Spinal cord (tissue), 9 donors: ENCODE measurements at regions not wholly inside any gene's neighbourhood (a gene's known extent, or its start where the extent isn't known, plus 50 kb on each side); places are given as distances from the start of the nearest gene placed in this dataset.
A peak's percentile ranks its signal among the peaks of the same experiment; 100 is the strongest.

ENCODE experiments used
- DNase-seq, 6 donors: peaks; one replicate each; pipeline versions ENCODE4 v3.0.0 to v3.0.0-alpha.2; 2013 to 2015; ENCODE audit warnings: low spot score in 6 of 6, low read depth in 4 of 6
- H3K27ac ChIP-seq: one replicate; pipeline ENCODE4 v1.5.1; 2013; ENCODE audit warnings: low read depth, low read length, control low read depth
- H3K27me3 ChIP-seq: one replicate; pipeline ENCODE4 v1.6.1; 2013; ENCODE audit warnings: low read length; ENCODE audit not compliant: control insufficient read depth, insufficient read depth
- H3K36me3 ChIP-seq: one replicate; pipeline ENCODE4 v1.6.1; 2013; ENCODE audit warnings: low read length; ENCODE audit not compliant: control insufficient read depth, insufficient read depth
- H3K4me1 ChIP-seq: one replicate; pipeline ENCODE4 v1.6.1; 2013; ENCODE audit warnings: low read length; ENCODE audit not compliant: control insufficient read depth, insufficient read depth
- H3K4me3 ChIP-seq: one replicate; pipeline ENCODE4 v1.5.1; 2013; ENCODE audit warnings: low read depth, low read length, control low read depth
- H3K9me3 ChIP-seq: one replicate; pipeline ENCODE4 v1.6.1; 2013; ENCODE audit warnings: low read length; ENCODE audit not compliant: control insufficient read depth, insufficient read depth
- WGBS: methylation state at CpG from one replicate; pipeline ENCODE4 v1.1.5; 2013; ENCODE audit warnings: missing lambda C conversion rate; ENCODE audit not compliant: insufficient coverage; 5-methylcytosine and 5-hydroxymethylcytosine counted together
- donor health status: healthy.

DNA sequence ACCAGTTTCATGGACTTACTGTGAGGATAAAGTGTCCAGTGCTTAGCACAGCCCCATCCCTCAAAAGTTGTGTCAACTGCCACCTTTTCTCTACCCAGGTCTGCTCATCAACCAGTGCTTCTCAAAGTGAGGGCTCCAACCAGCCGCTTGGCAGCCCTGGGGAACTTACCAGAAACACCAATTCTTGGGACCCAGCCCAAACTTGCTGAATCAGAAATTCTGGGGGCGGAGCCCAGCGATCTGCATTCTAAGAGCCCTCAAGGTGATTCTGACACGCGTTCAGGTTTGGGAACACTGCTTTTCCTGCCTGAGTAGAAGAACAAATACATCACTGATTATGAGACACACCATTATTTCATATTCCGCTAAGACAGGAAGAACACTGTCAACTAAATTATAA lies 132.0 kb downstream of the NSG2 start:
- Histone ChIP-seq H3K4me3 (no peak overlapping the region), H3K27me3 (no peaks in the 10 kb centered on the region), H3K4me1 (peaks cover 28% of the 10 kb centered on the region), H3K9me3 (no peaks in the 10 kb centered on the region), H3K27ac (no peak overlapping the region), H3K36me3 (no peaks in the 10 kb centered on the region)
- 94% methylated on average over 5 of the region's 6 CpGs for WGBS
- no peak for DNase-seq

DNA sequence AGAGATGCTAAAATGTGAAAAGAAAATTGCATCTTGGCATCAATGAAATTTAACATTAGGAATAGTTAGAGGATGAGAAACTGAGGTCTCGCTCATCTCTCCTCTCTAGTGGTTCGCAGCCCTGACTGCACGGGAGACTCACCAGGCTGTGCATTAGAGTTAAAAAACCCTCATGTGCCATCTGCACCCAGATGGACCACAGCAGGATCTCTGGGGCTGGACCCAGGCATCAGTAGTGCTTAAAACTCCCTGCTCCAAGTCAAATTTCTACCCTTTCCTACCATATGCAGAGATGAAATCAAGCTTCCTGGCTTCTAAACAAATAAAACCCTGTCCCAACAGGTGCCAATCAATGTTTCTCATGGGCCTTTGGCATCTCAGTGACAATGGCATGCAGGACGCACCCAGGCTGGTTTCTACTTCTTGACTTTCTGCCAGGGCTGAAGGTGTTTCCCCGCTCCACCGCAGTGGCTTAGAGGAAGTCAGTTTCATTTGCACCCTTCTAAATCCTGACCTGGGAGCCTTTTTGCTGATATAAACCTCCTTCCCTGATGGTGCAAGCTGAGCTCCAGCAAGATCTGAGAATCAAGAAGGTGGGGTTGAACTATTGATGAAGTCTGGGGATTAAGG lies 132.6 kb downstream of the NSG2 start:
- Histone ChIP-seq H3K4me1 (peaks cover 23% of the 10 kb centered on the region), H3K9me3 (no peaks in the 10 kb centered on the region), H3K27ac (no peak overlapping the region), H3K27me3 (no peaks in the 10 kb centered on the region), H3K36me3 (no peaks in the 10 kb centered on the region), H3K4me3 (no peak overlapping the region)
- DNase-seq = no peak
- 83% methylated on average over 4 of the region's 6 CpGs for WGBS

DNA sequence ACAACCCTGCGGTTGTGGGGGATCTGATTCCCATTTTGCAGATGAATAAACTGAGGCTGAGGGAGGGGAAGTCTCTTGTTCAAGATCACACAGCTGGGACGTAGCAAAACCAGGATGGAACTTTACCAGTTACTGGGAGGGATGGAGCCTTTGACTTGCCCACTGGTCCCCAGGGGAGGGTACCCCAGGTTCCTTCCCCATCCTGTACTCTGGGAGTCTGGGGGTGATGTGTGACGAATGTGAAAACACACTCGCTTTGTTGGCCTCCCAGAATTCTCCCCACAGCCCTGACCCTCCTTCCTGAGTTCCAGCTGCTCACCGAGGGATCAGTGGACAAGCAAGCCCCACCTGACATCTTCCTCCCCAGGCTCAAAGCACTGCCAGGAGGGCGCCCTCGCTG lies 135.1 kb downstream of the NSG2 start:
- WGBS = 94% methylated on average over 4 of the region's 7 CpGs
- no peak for DNase-seq
- Histone ChIP-seq H3K27me3 (no peaks in the 10 kb centered on the region), H3K9me3 (no peaks in the 10 kb centered on the region), H3K4me1 (peaks cover 12% of the 10 kb centered on the region), H3K27ac (no peak overlapping the region), H3K4me3 (no peak overlapping the region), H3K36me3 (no peaks in the 10 kb centered on the region)

DNA sequence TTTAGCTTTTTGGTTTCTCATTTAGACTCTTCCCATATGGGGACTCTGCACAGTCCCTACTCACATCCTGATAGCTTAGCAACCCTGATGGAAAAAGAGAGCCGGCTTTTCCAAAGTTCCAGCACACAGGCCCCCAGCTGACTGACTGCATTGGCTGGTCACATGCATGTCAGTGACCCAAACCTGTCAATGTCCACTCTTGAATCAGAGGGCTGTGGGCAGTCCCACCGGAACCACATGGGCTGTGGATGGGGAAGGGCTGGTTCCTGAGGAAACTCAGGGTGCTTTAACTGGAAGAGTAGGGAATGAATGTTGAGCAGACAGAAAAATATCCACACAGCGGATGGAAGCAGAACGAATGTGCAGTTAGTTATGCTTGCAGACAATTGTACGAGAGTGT lies 136.6 kb downstream of the NSG2 start:
- 87% methylated on average over 4 of the region's 5 CpGs for WGBS

DNA sequence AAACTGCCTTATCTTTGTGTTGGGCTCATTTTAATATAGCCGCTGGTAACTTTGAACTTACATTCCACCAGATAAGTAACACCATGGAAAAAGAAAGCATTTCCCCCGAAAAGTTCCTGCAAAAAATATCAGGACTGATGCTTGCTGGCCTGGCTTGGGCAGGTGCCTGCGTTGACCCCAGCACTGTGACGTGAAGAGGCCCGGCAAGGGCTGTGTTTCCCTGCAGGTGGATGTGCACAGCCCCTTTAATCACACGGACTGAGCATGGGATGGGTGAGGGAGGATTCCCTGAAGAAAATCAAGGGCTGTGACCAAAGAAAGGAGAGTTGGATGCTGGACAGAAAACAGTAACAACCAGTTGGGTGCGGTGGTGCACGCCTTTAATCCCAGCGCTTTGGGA lies 138.2 kb downstream of the NSG2 start:
- 94% methylated on average over 7 of the region's 9 CpGs for WGBS
- no peak for DNase-seq
- H3K36me3 ChIP-seq = no peaks in the 10 kb centered on the region
- H3K27ac ChIP-seq = no peak overlapping the region
- no peaks in the 10 kb centered on the region for H3K9me3 ChIP-seq
- peaks cover 2% of the 10 kb centered on the region for H3K27me3 ChIP-seq
- no peak overlapping the region for H3K4me3 ChIP-seq
- H3K4me1 ChIP-seq = peaks cover 15% of the 10 kb centered on the region

More for the DNA sequence above, 136.6 kb downstream of the NSG2 start:
- DNase-seq = no peak
- H3K4me1 ChIP-seq = peaks cover 10% of the 10 kb centered on the region
- no peaks in the 10 kb centered on the region for H3K9me3 ChIP-seq
- no peak overlapping the region for H3K27ac ChIP-seq
- no peaks in the 10 kb centered on the region for H3K36me3 ChIP-seq
- H3K27me3 ChIP-seq = no peaks in the 10 kb centered on the region
- H3K4me3 ChIP-seq = no peak overlapping the region

DNA sequence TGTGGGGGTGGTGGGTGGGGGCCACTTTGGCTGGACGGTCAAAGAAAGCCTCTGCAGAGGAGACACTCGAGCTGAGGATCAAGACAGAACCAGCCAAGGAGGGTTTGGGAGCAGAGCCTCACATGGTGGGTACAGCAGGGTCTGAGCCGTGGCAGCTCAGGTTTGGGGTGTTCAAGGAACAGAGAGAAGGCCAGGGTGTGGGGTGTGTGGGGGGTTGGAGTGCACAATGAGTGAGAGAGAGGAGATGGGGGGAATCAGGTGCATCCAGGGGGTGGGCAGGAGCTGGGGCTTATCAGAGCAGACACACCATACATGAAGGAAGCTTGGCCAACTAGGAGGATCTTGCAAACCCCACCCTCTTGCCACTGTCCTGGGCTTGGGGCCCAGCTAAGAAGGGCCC lies 140.0 kb downstream of the NSG2 start:
- Histone ChIP-seq H3K9me3 (no peaks in the 10 kb centered on the region), H3K27me3 (peaks cover 2% of the 10 kb centered on the region), H3K36me3 (no peaks in the 10 kb centered on the region), H3K27ac (no peak overlapping the region), H3K4me3 (no peak overlapping the region), H3K4me1 (peaks cover 25% of the 10 kb centered on the region)
- 96% methylated on average over 3 of the region's 3 CpGs for WGBS
- DNase-seq = no peak

DNA sequence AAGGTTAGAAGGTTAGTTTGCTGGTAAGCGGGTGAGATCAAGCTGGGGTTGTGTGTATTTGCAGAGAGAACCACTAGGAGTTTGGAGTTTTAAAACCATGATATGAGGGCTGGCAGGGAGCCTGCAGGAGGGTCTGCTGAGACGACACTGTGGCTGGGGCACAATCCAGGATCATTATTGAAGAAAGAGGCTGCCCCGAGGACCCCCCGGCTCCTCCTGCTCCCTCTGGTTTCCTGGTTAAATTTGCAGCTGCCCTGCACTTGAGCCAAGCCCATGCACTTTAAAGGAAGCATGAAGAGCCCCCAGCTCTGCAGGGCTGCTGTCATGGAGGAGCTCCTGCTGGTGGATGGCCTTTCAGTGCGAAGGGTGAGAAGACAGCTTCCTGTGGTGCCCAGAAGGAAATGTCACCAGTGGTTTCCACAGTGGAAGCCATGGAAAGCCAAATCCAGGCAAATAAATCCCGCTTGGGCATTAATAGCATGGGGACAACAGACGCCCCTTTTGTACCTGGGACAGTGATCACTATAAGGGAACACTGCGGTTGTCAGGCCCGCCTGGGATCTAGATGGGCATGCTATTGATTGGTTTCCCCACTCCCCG lies 140.7 kb downstream of the NSG2 start:
- H3K9me3 ChIP-seq = no peaks in the 10 kb centered on the region
- peaks cover 29% of the 10 kb centered on the region for H3K4me1 ChIP-seq
- H3K27me3 ChIP-seq = peaks cover 2% of the 10 kb centered on the region
- H3K27ac ChIP-seq = no peak overlapping the region
- no peaks in the 10 kb centered on the region for H3K36me3 ChIP-seq
- no peak overlapping the region for H3K4me3 ChIP-seq
- DNase-seq = peak in 1 of 6 donors; percentile 70
- WGBS = 52% methylated on average over 8 of the region's 10 CpGs

DNA sequence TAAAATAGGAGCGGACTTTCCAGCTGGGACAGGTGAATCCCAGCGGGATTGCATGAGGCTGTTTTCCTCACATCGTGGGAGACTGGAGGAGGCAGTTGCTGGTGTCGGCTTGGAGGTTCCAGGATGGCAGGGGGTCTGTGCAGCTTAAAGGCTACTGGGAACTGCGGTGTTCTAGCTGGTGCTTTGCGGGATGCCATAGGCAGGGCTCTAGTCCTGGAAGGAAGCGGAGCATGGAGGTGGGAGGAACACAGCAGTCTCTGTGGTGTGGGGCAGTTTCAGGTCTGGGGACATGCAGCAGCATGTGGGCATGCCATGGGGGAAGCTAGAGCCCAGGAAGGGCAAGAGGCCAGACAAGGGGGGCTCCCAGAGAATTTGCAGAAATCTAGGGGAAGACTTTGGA lies 141.5 kb downstream of the NSG2 start:
- peaks cover 2% of the 10 kb centered on the region for H3K27me3 ChIP-seq
- no peaks in the 10 kb centered on the region for H3K36me3 ChIP-seq
- H3K9me3 ChIP-seq = no peaks in the 10 kb centered on the region
- no peak overlapping the region for H3K4me3 ChIP-seq
- no peak overlapping the region for H3K27ac ChIP-seq
- DNase-seq = no peak
- peaks cover 30% of the 10 kb centered on the region for H3K4me1 ChIP-seq
- WGBS = 78% methylated on average over 7 of the region's 7 CpGs

DNA sequence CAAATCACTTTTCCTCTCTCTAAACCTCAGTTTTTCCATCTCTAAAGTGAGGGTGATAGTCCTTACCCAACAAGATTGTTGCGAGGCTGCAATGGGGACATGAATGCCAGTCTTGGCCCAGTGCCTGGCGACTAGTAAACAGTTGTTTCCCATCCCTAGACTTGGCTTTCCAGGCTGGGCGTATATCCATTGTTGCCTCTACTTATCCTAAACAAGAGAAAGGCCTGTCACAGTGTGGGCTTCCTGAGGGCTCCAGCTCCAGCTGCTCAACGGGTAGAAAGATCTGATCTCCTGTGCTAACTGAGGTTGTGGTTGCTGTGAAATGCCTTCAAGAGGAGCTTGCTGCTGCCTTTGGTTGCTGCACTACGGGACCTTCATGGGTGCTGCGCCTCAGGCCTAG lies 142.0 kb downstream of the NSG2 start:
- Histone ChIP-seq H3K36me3 (no peaks in the 10 kb centered on the region), H3K4me3 (no peak overlapping the region), H3K27ac (no peak overlapping the region), H3K4me1 (peaks cover 30% of the 10 kb centered on the region), H3K9me3 (no peaks in the 10 kb centered on the region), H3K27me3 (peaks cover 2% of the 10 kb centered on the region)
- 80% methylated on average over 3 of the region's 6 CpGs for WGBS
- no peak for DNase-seq

DNA sequence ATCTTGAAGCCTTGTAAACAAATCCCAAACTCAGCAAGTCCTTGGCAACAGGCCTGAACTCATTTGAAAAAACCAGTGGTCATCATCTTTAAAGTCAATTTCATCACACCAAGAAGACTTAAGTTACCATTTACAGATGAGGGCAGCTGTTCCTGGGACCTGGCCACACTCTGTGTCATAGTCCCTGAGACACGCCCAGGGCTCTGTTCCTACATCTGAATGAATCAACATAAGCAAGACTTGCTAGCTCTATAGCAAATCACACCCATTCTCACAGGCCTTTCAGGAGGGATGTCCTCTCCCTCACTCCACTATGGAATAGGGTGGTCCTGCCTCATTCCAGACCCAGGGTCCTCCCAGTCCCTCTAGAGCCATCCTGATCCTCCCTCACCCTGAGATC lies 142.8 kb downstream of the NSG2 start:
- Histone ChIP-seq H3K27me3 (peaks cover 2% of the 10 kb centered on the region), H3K27ac (no peak overlapping the region), H3K9me3 (no peaks in the 10 kb centered on the region), H3K36me3 (no peaks in the 10 kb centered on the region), H3K4me1 (peaks cover 35% of the 10 kb centered on the region), H3K4me3 (no peak overlapping the region)
- DNase-seq = no peak
- 100% methylated on average over 1 of the region's 1 CpG for WGBS
